HCT116 (cell line): ENCODE measurements at regions not wholly inside any gene's neighbourhood (a gene's known extent, or its start where the extent isn't known, plus 50 kb on each side); places are given as distances from the start of the nearest gene placed in this dataset.

Experiments
- CTCF ChIP-seq, 3 experiments: fragments of 200-600 bp in 1 of 3; sonication (generic) in 1 of 3; IDR thresholded peaks in 2 of 3; conservative IDR thresholded peaks in 1 of 3; 2 replicates each; pipeline ENCODE4 v1.5.1; 2012 to 2017; ENCODE audit warnings: low read depth in 2 of 3, low read length in 2 of 3, antibody characterized with exemption in 1 of 3, borderline replicate concordance in 1 of 3, control low read depth in 1 of 3, mild to moderate bottlenecking in 1 of 3, mixed read lengths in 1 of 3, mixed run types in 1 of 3, moderate library complexity in 1 of 3; ENCODE audit not compliant: insufficient read depth in 1 of 3
- ELF1 ChIP-seq: IDR thresholded peaks from 2 replicates; pipeline ENCODE4 v1.6.1; 2012; ENCODE audit warnings: low read depth, borderline replicate concordance
- EZH2 ChIP-seq: fragments of 200-600 bp; sonication (generic); IDR thresholded peaks from 2 replicates; pipeline ENCODE4 v1.6.1; 2017; ENCODE audit warnings: antibody characterized with exemption, mixed run types
- EZH2phosphoT487 ChIP-seq: fragments of 200-600 bp; IDR thresholded peaks from 2 replicates; pipeline ENCODE4 v1.6.1; 2018; ENCODE audit warnings: antibody characterized with exemption, borderline replicate concordance
- MAX ChIP-seq: IDR thresholded peaks from 2 replicates; pipeline ENCODE4 v1.6.1; 2012
- POLR2A ChIP-seq: IDR thresholded peaks from 2 replicates; pipeline ENCODE4 v1.7.0; 2011; ENCODE audit warnings: borderline replicate concordance; ENCODE audit not compliant: insufficient read depth, insufficient read length; ENCODE audit errors: extremely low read depth
- POLR2AphosphoS5 ChIP-seq: IDR thresholded peaks from 2 replicates; pipeline ENCODE4 v1.6.1; 2011; ENCODE audit warnings: mild to moderate bottlenecking, low read depth, low read length, moderate library complexity
- RAD21 ChIP-seq: IDR thresholded peaks from 2 replicates; pipeline ENCODE4 v1.6.1; 2012; ENCODE audit warnings: low read depth, mild to moderate bottlenecking
- SIN3A ChIP-seq: IDR thresholded peaks from 2 replicates; pipeline ENCODE4 v1.6.1; 2012; ENCODE audit warnings: low read depth
- SP1 ChIP-seq: IDR thresholded peaks from 2 replicates; pipeline ENCODE4 v1.6.1; 2012; ENCODE audit warnings: low read depth
- ZFX ChIP-seq: fragments of 450-650 bp; IDR thresholded peaks from 2 replicates; pipeline ENCODE4 v1.6.1; 2017
- ZNF274 ChIP-seq: fragments of 200-500 bp; sonication (Bioruptor generic); IDR thresholded peaks from 2 replicates; pipeline ENCODE4 v1.6.1; 2014; ENCODE audit warnings: mild to moderate bottlenecking, low read depth, low read length, inconsistent platforms
- TF ChIP-seq, protein P1 (sequence below): IDR thresholded peaks from 2 replicates; pipeline ENCODE4 v1.6.1; 2012; ENCODE audit warnings: low read depth

DNA sequence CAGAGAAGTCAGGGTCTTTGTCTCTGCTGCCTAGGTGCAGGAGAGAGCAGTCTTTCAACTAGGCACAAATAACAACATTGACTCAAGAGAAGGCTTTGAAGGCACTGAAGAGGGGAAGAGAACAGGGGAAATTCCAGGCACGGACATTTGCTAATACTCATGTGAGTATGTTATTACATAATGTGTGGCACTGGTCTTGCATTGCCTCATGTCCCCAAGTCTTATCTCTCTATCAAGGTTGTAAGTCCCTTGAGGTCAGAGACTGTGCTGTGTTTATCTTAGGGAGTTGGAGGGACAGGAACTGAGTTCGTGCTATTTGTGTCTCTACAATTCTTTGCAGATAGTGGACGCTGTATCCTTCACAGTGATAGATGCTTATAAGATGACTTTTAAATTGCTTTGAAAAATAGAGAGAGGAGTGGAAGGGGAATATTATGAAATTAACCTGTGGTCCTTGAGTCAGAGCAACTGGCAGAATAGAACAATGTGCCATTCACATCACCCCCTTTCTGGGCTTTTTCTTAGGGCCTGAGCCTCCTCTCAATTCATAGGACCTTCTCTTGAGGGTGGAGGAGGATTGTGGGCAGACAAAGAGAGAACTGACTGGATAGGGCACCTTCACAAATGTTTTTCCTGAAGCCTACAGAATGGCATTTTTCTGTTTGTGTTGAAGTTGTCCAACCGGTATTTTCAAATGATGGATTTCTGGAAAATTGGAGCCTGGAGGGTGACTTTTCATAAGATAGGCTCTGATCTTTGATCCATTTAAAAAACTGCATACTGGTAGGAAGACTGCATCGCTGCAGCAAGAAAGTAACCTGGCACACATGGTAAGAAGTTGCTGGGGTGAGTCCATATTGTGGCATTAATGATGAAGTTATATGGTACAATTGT, 96.6 kb upstream of the CXCR4 start:
- TF ChIP-seq SIN3A (no peak), ELF1 (no peak), EZH2 (no peak), CTCF (IDR thresholded peaks at IDR 0.05 in 2 of 3, conservative IDR thresholded peaks at IDR 0.05 in 1 of 3; ENCODE audit: borderline replicate concordance in 1 of 3, insufficient read depth in 1 of 3, low read depth in 2 of 3, low read length in 2 of 3) (no peak), EZH2phosphoT487 (no peak), POLR2AphosphoS5 (no peak), ZNF274 (no peak), RAD21 (no peak), POLR2A (no peak), ZFX (no peak), MAX (no peak), SP1 (no peak)
- TF ChIP-seq, protein P1, sequence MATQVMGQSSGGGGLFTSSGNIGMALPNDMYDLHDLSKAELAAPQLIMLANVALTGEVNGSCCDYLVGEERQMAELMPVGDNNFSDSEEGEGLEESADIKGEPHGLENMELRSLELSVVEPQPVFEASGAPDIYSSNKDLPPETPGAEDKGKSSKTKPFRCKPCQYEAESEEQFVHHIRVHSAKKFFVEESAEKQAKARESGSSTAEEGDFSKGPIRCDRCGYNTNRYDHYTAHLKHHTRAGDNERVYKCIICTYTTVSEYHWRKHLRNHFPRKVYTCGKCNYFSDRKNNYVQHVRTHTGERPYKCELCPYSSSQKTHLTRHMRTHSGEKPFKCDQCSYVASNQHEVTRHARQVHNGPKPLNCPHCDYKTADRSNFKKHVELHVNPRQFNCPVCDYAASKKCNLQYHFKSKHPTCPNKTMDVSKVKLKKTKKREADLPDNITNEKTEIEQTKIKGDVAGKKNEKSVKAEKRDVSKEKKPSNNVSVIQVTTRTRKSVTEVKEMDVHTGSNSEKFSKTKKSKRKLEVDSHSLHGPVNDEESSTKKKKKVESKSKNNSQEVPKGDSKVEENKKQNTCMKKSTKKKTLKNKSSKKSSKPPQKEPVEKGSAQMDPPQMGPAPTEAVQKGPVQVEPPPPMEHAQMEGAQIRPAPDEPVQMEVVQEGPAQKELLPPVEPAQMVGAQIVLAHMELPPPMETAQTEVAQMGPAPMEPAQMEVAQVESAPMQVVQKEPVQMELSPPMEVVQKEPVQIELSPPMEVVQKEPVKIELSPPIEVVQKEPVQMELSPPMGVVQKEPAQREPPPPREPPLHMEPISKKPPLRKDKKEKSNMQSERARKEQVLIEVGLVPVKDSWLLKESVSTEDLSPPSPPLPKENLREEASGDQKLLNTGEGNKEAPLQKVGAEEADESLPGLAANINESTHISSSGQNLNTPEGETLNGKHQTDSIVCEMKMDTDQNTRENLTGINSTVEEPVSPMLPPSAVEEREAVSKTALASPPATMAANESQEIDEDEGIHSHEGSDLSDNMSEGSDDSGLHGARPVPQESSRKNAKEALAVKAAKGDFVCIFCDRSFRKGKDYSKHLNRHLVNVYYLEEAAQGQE: no peak
